Testis (tissue), 2 donors: ENCODE measurements at regions not wholly inside any gene's neighbourhood (a gene's known extent, or its start where the extent isn't known, plus 50 kb on each side); places are given as distances from the start of the nearest gene placed in this dataset.

Source experiments
- POLR2A ChIP-seq: fragments of 450-650 bp; IDR thresholded peaks from one replicate; pipeline ENCODE4 v1.6.1; 2017; ENCODE audit warnings: antibody characterized with exemption, mild to moderate bottlenecking, moderate library complexity
- TF ChIP-seq, protein P1 (sequence below), 3 experiments: fragments of 450-650 bp in 2 of 3; fragments of 200-600 bp in 1 of 3; sonication (generic) in 1 of 3; IDR thresholded peaks; one replicate each; pipeline ENCODE4 v1.5.1; 2016 to 2019; ENCODE audit warnings: antibody characterized with exemption in 3 of 3, mild to moderate bottlenecking in 2 of 3, moderate library complexity in 1 of 3

GRCh38 chr2:106749823-106750222, 136.1 kb downstream of the ST6GAL2 start:
- TF ChIP-seq, protein P1, sequence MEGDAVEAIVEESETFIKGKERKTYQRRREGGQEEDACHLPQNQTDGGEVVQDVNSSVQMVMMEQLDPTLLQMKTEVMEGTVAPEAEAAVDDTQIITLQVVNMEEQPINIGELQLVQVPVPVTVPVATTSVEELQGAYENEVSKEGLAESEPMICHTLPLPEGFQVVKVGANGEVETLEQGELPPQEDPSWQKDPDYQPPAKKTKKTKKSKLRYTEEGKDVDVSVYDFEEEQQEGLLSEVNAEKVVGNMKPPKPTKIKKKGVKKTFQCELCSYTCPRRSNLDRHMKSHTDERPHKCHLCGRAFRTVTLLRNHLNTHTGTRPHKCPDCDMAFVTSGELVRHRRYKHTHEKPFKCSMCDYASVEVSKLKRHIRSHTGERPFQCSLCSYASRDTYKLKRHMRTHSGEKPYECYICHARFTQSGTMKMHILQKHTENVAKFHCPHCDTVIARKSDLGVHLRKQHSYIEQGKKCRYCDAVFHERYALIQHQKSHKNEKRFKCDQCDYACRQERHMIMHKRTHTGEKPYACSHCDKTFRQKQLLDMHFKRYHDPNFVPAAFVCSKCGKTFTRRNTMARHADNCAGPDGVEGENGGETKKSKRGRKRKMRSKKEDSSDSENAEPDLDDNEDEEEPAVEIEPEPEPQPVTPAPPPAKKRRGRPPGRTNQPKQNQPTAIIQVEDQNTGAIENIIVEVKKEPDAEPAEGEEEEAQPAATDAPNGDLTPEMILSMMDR (IDR thresholded peaks at IDR 0.05), result no peak
- no peak for TF ChIP-seq POLR2A
